CD4-positive, alpha-beta T cell treated with Interferon gamma for 1 hour (primary cell): ENCODE measurements at regions not wholly inside any gene's neighbourhood (a gene's known extent, or its start where the extent isn't known, plus 50 kb on each side); places are given as distances from the start of the nearest gene placed in this dataset.
"Not testable (repeated sequence)": the region's sequence is repeated elsewhere in the genome, so short reads cannot be mapped to it uniquely, and the experiment has no call there.

Experiments used
- DNase-seq: peaks from one replicate; pipeline ENCODE4 v3.0.0-alpha.2; 2020

DNA sequence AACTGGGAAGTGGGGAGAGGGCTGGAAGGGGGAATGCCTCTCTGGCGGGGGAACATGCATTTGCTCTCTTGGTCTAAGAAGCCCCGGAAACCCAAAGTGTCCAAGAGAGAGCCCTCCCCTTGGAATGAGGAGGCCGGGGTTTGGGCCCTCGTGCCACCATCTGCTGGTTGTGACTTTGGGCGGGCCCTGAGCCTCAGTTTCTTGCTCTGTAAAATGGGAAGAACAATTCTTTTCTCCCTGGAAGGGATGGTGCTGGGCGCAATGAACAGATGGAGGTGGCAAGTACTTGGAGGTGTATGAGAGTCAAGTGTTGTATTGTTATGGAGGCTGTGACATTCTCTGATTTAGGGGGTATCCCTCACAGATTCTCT is 69.9 kb upstream of the TARDBP start:
- no peak for DNase-seq

DNA sequence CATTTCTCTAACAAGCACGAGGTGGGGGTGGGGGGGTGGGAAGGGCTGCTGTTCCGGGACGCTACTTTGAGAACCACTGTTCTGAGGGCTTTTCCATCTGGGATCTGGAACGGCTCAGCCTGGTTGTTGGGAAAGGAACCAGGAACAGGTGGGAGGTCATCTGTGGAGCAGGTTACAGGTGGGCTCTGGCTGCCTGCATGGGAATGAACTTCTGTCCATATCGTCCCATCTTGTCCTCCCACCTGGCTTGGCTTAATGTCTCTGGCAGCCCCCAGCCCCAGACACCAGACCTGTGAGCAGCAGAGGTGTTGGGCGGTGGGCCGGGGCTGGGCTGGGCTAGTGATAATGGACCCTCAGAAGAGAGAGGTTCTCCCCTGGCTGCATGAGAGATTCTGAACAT is 69.4 kb upstream of the TARDBP start:
- DNase-seq: no peak

DNA sequence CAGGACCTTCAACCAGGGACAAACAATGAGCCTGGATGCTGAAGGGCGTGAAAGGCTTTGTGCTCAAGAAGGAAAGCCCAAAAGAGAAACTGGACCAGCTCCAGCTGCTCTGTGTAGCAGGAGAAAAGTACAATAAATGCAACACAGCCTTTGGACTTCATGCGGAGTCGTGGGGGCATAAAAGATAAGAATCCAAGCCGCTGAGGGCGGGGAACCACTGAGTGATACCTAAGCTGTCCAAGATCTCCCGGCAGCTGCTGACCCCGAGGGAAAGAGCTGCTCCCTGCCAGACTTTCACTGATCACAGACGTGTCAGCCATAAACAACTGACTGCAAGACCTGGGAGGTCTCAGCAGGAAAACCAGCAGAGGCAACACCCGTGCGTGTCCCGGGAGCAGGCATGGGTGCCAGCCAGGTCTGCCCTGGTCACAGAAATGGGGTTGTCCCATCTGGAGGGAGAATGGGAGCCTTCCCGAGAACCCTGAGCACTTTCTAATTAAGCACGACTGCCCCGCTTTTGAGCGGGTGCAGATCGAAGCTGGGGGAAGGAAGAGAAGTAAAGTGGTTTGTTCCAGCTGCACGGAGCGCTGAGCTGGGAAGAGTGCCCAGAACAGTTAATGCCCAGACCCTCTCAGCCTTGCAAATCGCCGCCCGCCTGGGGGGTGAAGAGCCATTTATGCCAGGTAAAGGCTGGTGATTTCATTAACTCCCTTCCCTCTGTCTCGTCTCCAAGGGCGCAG is 68.3 kb upstream of the TARDBP start:
- DNase-seq: no peak

DNA sequence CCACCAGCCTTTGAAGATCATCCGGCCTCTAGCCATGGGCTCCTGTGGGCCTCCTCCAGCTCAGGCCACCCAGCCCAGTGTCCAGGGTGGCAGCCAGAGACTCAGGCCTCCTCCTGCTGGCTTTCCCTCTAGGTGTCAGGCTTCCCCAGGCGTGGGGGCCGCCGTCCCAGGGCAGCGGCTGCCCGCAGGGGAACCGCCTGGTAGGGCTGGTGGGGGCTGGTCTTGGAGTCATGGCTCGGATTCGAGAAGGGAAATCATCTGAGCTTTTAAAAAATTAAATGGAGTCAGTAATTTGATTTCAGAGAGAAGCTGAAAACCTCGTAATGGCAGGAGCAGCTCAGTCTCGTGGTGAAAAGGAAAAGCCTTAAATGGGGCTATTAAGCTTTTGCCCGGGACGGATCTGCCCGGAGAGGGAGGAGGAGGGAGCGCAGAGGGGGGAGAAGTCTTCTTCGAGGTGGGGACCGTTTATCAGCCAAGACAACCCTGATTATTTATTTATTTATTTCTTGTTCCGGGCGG is 66.4 kb upstream of the TARDBP start:
- no peak for DNase-seq

DNA sequence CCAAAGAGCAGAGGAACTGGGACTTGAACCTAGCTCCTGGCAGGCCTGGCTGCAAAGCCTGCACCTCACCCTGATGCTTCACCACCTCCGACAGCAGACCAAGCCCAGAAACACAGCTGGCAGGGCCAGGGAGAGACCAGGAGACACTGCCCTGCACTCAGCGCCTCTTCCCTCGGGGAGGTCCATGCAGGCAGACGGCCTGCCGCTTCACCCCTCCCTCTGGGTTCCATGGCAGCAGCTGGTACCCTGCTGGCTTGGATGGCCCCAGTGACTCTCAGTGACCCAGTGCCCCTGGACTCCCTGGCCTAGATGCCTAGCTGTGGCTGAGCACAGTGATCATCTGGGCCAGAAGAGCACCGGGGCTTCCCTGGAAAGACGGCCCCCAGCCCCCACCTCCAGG is 65.3 kb upstream of the TARDBP start:
- DNase-seq: no peak

DNA sequence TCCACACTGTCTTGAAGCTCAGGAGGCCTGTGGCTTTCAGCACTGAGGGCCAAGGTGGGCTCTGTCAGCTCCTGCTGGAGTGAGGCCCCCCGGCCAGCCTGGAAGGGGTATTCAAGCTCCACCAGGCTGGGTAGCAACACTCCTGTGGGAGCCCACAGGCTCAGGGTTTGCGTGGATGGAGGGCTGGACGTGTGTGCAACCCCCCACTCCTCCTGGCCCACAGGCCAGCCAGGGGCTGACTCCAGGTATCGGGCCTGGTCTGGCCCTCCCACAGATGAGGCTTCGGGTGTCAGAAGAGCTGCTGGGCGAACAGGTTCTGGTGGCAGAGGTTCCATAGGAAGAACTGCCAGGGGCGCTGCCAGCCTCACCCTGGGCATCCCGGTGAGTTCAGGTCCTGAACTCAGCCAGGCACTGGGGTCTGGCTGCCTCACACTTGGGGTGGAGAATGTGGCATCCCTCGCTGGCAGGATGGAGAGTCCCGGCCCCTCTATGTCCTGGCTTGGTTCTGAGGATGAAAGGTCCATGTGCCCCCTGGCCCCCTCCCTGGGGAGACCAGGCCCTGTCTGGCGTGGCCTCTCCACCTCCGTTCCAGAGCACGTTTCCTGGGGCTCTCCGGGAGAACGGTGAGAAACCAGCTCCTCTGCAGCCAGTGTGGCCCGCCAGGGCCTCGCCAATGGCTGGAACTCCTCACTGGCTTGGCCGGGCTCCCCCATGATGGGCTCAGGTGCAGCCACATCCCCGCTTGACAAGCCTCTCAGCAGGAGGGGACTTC is 64.6 kb upstream of the TARDBP start:
- DNase-seq: no peak

DNA sequence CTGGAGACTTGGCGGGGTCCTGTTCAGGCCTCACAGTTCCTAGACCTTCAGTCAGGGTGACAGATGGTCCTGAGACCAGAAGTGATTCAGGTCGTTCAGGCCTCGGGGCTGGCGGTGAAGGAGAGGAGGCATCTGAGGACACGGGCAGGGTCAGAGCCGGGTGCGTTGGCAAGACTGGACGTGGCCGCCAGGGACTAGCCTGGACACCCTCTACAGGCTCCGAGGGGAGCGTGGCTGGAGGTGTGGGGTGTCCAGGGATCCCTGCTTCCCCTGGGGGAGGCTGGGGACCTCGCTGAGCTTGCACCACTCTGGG is 64.0 kb upstream of the TARDBP start:
- no peak for DNase-seq

DNA sequence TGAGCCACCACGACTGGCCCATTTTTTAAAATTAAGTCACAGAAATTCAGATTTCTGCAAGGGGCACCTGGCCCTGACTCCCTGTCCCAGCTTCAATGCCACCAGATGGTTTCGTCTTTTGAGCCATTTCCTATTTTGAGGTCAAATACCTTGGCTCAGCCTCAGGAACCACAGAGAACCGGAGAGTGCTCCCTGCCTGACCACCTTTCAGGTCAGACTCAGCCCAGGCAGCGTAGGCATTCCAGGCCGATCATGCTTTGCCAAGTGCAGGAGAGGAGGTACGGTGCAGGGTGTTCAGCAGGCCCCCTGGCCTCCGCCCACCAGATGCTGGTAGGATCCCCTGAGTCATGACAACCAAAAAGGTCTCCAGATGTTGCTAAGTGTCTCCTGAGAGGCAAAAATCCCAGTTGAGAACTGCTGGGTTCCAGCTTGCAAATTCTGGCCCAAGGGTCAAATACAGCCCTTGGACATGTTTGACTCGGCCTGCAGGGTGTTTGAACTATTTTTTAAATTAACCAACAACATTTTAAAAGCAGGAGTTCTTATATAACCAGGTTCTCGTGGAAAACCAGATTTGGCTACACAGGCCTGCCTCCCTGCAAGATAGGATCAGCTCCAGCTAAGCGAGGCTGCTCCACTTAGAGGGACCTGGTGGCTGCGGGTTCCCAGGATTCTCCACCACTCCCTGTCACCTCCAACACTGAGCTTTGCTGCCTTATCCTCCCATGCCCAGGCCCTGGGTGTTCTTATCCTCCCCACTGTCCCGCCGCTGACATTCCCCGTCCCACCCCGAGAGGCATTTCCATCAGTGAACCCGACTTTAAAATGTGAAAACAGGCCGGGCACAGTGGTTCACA is 61.9 kb upstream of the TARDBP start:
- DNase-seq: no peak

DNA sequence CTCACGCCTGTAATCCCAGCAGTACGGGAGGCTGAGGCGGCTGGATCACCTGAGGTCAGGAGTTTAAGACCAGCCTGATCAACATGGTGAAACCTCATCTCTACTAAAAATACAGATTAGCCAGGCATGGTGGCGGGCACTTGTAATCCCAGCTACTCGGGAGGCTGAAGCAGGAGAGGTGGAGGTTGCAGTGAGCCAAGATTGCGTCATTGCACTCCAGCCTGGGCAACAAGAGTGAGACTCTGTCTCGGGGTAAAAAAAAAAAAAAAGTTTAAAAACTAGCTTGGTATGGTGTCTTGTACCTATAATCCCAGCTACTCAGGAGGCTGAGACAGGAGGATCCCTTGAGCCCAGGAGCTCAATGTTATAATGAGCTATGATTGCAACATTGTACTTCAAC is 61.2 kb upstream of the TARDBP start:
- DNase-seq: not testable (repeated sequence)

DNA sequence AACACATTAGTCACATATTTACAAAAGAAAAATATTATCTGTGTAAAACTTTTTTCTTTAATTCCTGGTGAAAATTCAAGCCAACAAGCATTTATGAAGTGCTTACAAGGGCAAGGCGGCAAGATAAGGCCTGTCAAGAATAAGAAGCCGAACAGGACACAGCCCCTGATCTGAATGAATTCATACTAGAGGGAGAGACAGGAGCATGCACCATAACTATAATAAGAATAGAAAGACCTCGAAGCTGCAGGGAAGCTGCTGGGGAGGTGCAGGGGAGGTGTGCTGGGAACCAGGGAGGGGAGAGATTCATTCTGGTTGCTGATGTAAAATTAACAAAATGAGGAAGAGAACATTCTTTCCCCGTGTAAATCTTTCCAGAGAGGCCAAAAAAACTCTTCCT is 60.5 kb upstream of the TARDBP start:
- DNase-seq: no peak

DNA sequence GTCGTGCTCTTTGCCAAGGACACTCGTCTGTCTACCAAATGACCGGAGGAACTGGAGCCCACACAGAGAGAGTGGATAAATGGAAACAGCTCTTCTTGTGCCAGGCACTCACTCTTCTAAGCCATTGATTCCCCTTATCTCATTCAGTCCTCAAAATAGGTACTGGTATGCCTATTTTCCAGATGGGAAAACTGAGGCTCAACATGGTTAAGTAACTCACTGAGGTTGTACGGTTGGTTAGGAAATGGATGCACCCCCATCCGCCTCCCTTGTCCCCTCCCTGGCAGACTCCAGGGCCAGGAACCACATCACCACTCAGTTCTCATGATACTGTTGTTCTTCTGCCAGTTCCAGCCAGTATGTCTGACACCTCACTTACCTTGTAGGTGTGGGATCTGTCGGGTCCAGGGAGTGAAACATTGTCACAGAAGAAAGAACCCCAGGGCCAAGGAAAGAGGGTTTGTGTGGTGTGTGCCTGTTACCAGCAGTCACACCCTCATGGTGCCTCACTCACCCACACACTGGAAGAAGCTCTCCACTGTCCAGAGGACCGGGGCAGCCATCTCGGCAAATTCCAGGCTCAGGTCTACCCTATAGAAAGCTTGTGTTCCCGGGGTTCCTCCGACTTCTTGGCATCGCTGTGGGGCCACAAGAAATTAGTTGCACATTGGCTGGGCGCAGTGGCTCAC is 58.8 kb upstream of the TARDBP start:
- DNase-seq: no peak

DNA sequence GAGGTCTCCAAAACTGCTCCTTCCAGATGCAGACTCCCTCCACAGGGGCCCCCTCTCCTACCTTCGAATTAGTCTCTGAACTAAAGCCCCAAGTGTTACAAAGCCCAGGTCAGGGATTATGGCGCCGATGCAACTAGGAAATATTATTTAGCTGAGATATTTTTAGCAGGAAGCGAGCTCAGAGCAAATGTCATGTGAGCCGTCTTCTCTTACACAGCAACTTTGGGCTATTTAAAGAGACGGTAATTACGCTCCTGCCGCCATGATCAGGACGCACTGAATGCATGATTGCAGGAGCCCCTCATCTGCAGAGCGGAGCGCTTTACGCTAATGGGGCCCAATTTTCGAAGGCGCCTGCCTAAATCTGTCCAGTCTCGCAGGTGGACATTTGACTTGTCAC is 55.3 kb upstream of the TARDBP start:
- DNase-seq: no peak

DNA sequence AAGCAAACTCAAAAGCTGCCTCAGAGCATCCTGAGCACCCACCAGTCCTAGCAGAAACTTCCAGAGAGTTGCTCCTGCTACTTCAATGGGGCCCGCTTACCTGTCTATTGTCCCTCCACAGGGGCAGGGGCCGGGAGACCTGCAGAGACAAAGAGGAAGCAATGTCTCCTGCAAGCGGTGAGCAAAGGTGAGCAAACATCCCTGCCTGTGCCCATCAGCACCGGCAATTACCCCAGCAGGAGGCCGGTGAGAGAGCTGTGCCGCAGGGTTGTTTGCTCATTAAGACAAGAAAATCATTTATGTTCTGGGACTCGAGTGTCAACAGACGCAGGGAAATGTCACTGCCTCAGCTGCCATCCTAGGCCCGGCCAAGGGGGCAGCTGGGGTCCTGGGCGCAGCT is 53.8 kb upstream of the TARDBP start:
- no peak for DNase-seq

DNA sequence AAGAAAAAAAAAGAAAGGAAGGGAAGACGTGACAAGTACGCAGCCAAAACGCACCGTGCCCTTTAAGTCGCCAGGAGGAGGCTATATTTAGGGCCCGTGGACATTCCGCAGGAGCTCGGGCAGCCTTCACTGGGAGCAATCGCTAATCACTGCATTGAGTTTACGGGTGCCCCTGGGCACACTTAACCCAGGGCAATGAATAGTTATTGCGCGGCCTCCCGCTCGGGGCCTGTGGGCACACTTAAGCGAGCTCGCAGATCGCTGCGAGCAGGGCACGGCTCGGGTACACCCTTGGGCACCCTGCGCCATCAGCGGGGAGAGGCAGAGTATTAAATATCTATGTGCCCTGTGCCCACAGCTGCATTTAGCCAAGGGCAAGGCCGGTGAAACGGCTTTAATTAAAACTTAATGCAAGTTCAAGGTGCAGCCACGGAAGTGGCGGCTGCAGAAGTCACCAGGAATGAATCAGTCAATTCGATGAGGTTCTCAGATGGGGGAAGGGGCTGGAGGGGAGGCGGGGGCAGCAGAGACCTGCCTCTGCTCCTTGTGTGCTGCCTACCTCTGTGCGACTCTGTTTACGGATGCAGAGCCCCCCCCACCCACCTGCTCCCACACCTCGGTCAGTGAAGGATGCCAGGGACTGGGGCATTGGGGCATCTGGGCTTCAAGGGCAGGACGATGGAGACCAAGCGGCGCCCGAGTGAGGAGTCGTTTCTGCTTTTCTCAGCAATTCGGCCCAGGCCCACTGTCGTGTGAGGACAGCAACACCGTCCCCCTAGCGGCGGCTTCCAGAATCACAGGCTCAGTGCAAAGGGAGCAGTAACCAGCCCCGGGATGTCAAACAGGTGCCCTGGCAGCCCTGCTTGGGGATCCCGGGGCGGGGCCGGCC is 51.8 kb upstream of the TARDBP start:
- peak; percentile 70 for DNase-seq

DNA sequence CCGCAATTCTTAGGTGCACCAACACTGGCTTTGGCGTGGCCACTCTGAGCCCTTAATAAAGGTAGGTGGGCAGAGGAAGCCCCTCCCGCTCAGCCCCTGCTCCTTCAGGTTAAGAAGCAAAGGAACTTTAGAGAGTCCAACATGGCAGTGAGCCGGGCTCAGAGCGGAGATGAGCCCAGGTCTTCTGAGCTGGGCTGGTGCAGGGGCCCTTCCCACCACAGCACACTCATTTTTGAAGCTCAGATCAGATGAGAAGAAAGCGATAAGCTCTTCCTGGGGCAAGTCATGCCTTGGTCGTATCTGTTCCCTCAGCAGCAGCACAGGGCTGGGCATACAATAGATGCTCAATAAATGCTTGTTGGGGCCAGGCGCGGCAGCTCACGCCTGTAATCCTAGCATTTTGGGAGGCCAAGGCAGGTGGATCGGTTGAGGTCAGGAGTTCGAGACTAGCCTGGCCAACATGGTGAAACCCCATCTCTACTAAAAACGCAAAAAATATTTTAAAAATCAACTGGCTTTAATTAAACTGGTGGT is 51.1 kb upstream of the TARDBP start:
- DNase-seq: no peak

DNA sequence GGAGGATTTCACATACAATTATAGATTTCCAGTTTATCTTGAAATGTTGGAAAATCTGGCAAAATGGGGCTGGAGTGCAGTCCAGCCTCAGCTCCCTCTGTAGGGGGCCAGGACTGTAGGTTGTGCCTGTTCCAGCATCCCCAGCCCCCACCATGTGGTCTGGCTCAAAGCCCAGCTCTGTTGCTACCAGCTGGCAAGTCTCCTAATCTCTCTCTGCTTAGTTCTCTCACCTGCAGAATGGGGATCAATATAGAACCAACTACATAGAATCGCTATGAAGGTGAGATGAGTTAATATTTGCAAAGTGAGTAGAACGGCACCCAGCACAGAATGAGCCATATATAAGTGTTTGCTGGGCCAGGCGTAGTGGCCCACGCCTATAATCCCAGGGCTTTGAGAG is 50.0 kb upstream of the TARDBP start:
- DNase-seq: no peak
